ENCODE measurements at regions not wholly inside any gene's neighbourhood (a gene's known extent, or its start where the extent isn't known, plus 50 kb on each side); places are given as distances from the start of the nearest gene placed in this dataset.

- DNase-seq (ENCODE audit: low read depth): peak; percentile 34
- no peak overlapping the region for H3K4me3 ChIP-seq (ENCODE audit: low read depth, low read length)
- no peak for TF ChIP-seq CTCF (IDR thresholded peaks at IDR 0.05; ENCODE audit: insufficient read depth, low read depth, low read length)
These were observed 203.6 kb downstream of the NUAK1 start for GRCh38 chr12:105935106-105935505.

- H3K4me3 ChIP-seq (ENCODE audit: low read depth, low read length): no peak overlapping the region
- no peak for DNase-seq (ENCODE audit: low read depth)
- no peak for TF ChIP-seq CTCF (IDR thresholded peaks at IDR 0.05; ENCODE audit: insufficient read depth, low read depth, low read length)
These were observed 202.8 kb downstream of the NUAK1 start for GRCh38 chr12:105935981-105936380.

- no peak for TF ChIP-seq CTCF (IDR thresholded peaks at IDR 0.05; ENCODE audit: insufficient read depth, low read depth, low read length)
- DNase-seq (ENCODE audit: low read depth): no peak
These were observed 202.3 kb downstream of the NUAK1 start for GRCh38 chr12:105936496-105936895.

GRCh38 chr12:105937009-105937408 is 201.7 kb downstream of the NUAK1 start:
- no peak for TF ChIP-seq CTCF (IDR thresholded peaks at IDR 0.05; ENCODE audit: insufficient read depth, low read depth, low read length)
- no peak for DNase-seq (ENCODE audit: low read depth)
- H3K4me3 ChIP-seq (ENCODE audit: low read depth, low read length): no peak overlapping the region

More at GRCh38 chr12:105936496-105936895, 202.3 kb downstream of the NUAK1 start:
- H3K4me3 ChIP-seq (ENCODE audit: low read depth, low read length): no peak overlapping the region

- H3K4me3 ChIP-seq (ENCODE audit: low read depth, low read length): no peak overlapping the region
- no peak for DNase-seq (ENCODE audit: low read depth)
- TF ChIP-seq CTCF (IDR thresholded peaks at IDR 0.05; ENCODE audit: insufficient read depth, low read depth, low read length): no peak
These were observed 199.5 kb downstream of the NUAK1 start for GRCh38 chr12:105939181-105939721.

- DNase-seq (ENCODE audit: low read depth): no peak
- TF ChIP-seq CTCF (IDR thresholded peaks at IDR 0.05; ENCODE audit: insufficient read depth, low read depth, low read length): no peak
- H3K4me3 ChIP-seq (ENCODE audit: low read depth, low read length): no peak overlapping the region
These were observed 196.5 kb downstream of the NUAK1 start for GRCh38 chr12:105942281-105942680.

GRCh38 chr12:105943525-105943924 is 195.2 kb downstream of the NUAK1 start:
- H3K4me3 ChIP-seq (ENCODE audit: low read depth, low read length): no peak overlapping the region
- no peak for TF ChIP-seq CTCF (IDR thresholded peaks at IDR 0.05; ENCODE audit: insufficient read depth, low read depth, low read length)
- DNase-seq (ENCODE audit: low read depth): no peak

All from fibroblast of villous mesenchyme (primary cell).